ENCODE measurements at regions not wholly inside any gene's neighbourhood (a gene's known extent, or its start where the extent isn't known, plus 50 kb on each side); places are given as distances from the start of the nearest gene placed in this dataset.

DNA sequence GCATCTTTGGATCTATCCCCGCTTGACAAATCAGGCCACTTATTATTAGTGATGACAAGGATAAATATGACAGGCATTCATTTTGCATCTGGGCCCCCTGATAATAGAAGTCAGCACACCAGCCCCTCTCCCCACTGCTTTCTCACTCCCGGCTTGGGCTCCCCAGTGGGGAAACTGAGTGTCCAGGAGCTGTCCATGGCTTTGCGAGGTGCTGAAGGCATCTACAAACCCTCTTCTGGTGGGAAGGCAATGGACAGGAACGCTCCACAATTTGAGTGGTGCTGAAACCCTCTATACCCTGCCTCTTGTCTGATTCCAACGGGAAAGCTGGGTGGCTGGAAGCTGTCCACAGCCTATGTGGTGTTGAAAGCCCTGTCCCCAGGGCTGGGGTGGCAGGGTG, 61.7 kb upstream of the PCBD1 start:
- H3K4me3 ChIP-seq (ENCODE audit: low read depth, low read length), result no peak overlapping the region
- Mint-ChIP-seq H3K36me3 (ENCODE audit: insufficient read depth, unreplicated experiment) (no peaks in the 10 kb centered on the region), H3K27ac (ENCODE audit: unreplicated experiment) (no peak overlapping the region), H3K27me3 (ENCODE audit: insufficient read depth, unreplicated experiment) (peaks cover 4% of the 10 kb centered on the region), H3K9me3 (ENCODE audit: unreplicated experiment) (no peaks in the 10 kb centered on the region), H3K4me1 (ENCODE audit: low read depth, unreplicated experiment) (peaks cover 7% of the 10 kb centered on the region), H3K4me3 (ENCODE audit: unreplicated experiment) (no peak overlapping the region)
- BruUV-seq (replicated peaks), result no TSS peak
- DNase-seq, result no peak
- H3K9me3 ChIP-seq, result no peaks in the 10 kb centered on the region
- H3K4me1 ChIP-seq, result peaks cover 20% of the 10 kb centered on the region
- H3K36me3 ChIP-seq (ENCODE audit: control insufficient read depth, insufficient read depth, low read length), result no peaks in the 10 kb centered on the region
- intact Hi-C loops (cut with micrococcal nuclease; ENCODE audit: unreplicated experiment), result no loop called here
- ChIA-PET CTCF (no interaction called here), POLR2A (no interaction called here)
- H3K27me3 ChIP-seq (replicated peaks; ENCODE audit: control insufficient read depth, insufficient read depth, low read length), result no peaks in the 10 kb centered on the region
- TF ChIP-seq, protein P1, sequence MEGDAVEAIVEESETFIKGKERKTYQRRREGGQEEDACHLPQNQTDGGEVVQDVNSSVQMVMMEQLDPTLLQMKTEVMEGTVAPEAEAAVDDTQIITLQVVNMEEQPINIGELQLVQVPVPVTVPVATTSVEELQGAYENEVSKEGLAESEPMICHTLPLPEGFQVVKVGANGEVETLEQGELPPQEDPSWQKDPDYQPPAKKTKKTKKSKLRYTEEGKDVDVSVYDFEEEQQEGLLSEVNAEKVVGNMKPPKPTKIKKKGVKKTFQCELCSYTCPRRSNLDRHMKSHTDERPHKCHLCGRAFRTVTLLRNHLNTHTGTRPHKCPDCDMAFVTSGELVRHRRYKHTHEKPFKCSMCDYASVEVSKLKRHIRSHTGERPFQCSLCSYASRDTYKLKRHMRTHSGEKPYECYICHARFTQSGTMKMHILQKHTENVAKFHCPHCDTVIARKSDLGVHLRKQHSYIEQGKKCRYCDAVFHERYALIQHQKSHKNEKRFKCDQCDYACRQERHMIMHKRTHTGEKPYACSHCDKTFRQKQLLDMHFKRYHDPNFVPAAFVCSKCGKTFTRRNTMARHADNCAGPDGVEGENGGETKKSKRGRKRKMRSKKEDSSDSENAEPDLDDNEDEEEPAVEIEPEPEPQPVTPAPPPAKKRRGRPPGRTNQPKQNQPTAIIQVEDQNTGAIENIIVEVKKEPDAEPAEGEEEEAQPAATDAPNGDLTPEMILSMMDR (IDR thresholded peaks at IDR 0.05; ENCODE audit: insufficient read depth in 1 of 2, low read depth in 1 of 2, low read length in 1 of 2, severe bottlenecking in 1 of 2, unreplicated experiment in 1 of 2), result no peak

DNA sequence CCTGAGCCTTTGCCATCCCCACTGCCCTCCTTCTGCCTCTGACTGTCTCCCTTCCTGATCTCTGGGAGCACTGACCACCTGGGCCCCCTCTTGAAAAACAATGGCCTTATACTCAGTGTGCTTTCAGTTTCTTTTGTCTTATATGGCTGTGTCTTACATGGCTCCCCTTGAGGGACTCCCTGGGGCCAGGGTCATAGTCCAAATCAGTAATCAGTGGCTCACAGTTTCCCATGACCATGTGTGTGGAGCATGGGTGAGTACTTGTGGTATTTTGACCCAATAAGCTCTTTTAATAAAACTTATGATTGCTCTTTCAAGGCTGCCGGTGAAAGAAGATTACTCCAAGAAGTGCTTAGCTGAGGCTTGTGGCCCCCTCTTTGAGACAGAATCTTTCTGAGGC, 62.4 kb upstream of the PCBD1 start:
- POLR2A ChIA-PET, result no interaction called here
- DNase-seq, result no peak
- no peaks in the 10 kb centered on the region for H3K36me3 Mint-ChIP-seq (ENCODE audit: insufficient read depth, unreplicated experiment)
- H3K4me1 Mint-ChIP-seq (ENCODE audit: low read depth, unreplicated experiment), result peaks cover 7% of the 10 kb centered on the region
- H3K27me3 ChIP-seq (replicated peaks; ENCODE audit: control insufficient read depth, insufficient read depth, low read length), result no peaks in the 10 kb centered on the region
- no peak overlapping the region for H3K4me3 ChIP-seq (ENCODE audit: low read depth, low read length)
- no peaks in the 10 kb centered on the region for H3K9me3 ChIP-seq
- no TSS peak for BruUV-seq (replicated peaks)
- intact Hi-C loops (cut with micrococcal nuclease; ENCODE audit: unreplicated experiment), result no loop called here
- H3K4me3 Mint-ChIP-seq (ENCODE audit: unreplicated experiment), result no peak overlapping the region
- H3K27ac Mint-ChIP-seq (ENCODE audit: unreplicated experiment), result no peak overlapping the region
- no peaks in the 10 kb centered on the region for H3K36me3 ChIP-seq (ENCODE audit: control insufficient read depth, insufficient read depth, low read length)
- H3K9me3 Mint-ChIP-seq (ENCODE audit: unreplicated experiment), result no peaks in the 10 kb centered on the region
- H3K27me3 Mint-ChIP-seq (ENCODE audit: insufficient read depth, unreplicated experiment), result peaks cover 4% of the 10 kb centered on the region
- H3K4me1 ChIP-seq, result peaks cover 20% of the 10 kb centered on the region
- TF ChIP-seq, protein P1 (IDR thresholded peaks at IDR 0.05; ENCODE audit: insufficient read depth in 1 of 2, low read depth in 1 of 2, low read length in 1 of 2, severe bottlenecking in 1 of 2, unreplicated experiment in 1 of 2), result no peak
- CTCF ChIA-PET, result interaction anchor here (1.7 kb wide), 1 partner anchor 48 kb away, joined by 3 read pairs; no protein-coding TSS in a partner anchor

GRCh38 chr10:70952401-70952800, 64.0 kb upstream of the PCBD1 start:
- H3K4me3 Mint-ChIP-seq (ENCODE audit: unreplicated experiment), result no peak overlapping the region
- TF ChIP-seq, protein P1 (IDR thresholded peaks at IDR 0.05; ENCODE audit: insufficient read depth in 1 of 2, low read depth in 1 of 2, low read length in 1 of 2, severe bottlenecking in 1 of 2, unreplicated experiment in 1 of 2), result no peak
- peaks cover 20% of the 10 kb centered on the region for H3K4me1 ChIP-seq
- no peaks in the 10 kb centered on the region for H3K27me3 ChIP-seq (replicated peaks; ENCODE audit: control insufficient read depth, insufficient read depth, low read length)
- intact Hi-C loops (cut with micrococcal nuclease; ENCODE audit: unreplicated experiment), result no loop called here
- peaks cover 2% of the 10 kb centered on the region for H3K27me3 Mint-ChIP-seq (ENCODE audit: insufficient read depth, unreplicated experiment)
- no peak for DNase-seq
- CTCF ChIA-PET, result interaction anchor here (1.0 to 1.7 kb wide), 2 partner anchors 49 to 318 kb away, joined by 3 to 5 read pairs; no protein-coding TSS in a partner anchor
- peaks cover 7% of the 10 kb centered on the region for H3K4me1 Mint-ChIP-seq (ENCODE audit: low read depth, unreplicated experiment)
- POLR2A ChIA-PET, result no interaction called here
- no peaks in the 10 kb centered on the region for H3K9me3 ChIP-seq
- no peaks in the 10 kb centered on the region for H3K36me3 Mint-ChIP-seq (ENCODE audit: insufficient read depth, unreplicated experiment)
- no peak overlapping the region for H3K27ac Mint-ChIP-seq (ENCODE audit: unreplicated experiment)
- H3K36me3 ChIP-seq (ENCODE audit: control insufficient read depth, insufficient read depth, low read length), result no peaks in the 10 kb centered on the region
- no peaks in the 10 kb centered on the region for H3K9me3 Mint-ChIP-seq (ENCODE audit: unreplicated experiment)
- no TSS peak for BruUV-seq (replicated peaks)
- H3K4me3 ChIP-seq (ENCODE audit: low read depth, low read length), result no peak overlapping the region

Measured in Caco-2 (cell line).